ENCODE measurements at regions not wholly inside any gene's neighbourhood (a gene's known extent, or its start where the extent isn't known, plus 50 kb on each side); places are given as distances from the start of the nearest gene placed in this dataset.

DNA sequence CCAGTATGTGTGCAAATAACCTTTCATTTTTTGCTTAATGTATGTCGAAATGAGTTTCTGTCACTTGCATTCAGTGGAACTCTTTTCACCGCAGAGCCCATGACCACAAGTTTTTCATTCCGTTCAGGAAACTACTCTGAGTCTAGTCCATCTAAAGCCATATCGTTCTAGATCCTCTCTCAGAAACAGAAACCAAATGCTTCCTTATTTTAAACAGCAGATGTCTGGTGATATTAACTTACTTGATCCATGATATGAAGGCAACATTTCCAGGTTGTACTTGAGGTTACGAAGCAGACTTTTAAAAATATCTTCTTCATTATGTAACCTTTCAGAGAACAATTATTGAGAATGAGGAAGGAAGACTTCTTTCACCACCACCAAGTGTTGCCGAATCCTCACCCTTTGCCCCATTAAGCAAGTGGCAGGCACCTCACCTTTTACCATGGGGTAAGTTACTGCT lies 72.4 kb upstream of the GNAQ start:
- Histone ChIP-seq H3K27ac (ENCODE audit: extremely low read depth, low read depth, low read length) (no peak overlapping the region), H3K4me3 (ENCODE audit: low read depth, low read length) (no peak overlapping the region), H3K36me3 (ENCODE audit: control insufficient read depth in 2 of 2, insufficient read depth in 1 of 2, low read length in 2 of 2) (no peaks in the 10 kb centered on the region), H3K4me1 (ENCODE audit: control insufficient read depth, insufficient read depth, low read length) (no peaks in the 10 kb centered on the region), H3K9me3 (ENCODE audit: control insufficient read depth, insufficient read depth, low read depth, low read length) (no peaks in the 10 kb centered on the region)
- CTCF ChIA-PET = no interaction called here
- POLR2A ChIA-PET = no interaction called here
- TF ChIP-seq, protein P1, sequence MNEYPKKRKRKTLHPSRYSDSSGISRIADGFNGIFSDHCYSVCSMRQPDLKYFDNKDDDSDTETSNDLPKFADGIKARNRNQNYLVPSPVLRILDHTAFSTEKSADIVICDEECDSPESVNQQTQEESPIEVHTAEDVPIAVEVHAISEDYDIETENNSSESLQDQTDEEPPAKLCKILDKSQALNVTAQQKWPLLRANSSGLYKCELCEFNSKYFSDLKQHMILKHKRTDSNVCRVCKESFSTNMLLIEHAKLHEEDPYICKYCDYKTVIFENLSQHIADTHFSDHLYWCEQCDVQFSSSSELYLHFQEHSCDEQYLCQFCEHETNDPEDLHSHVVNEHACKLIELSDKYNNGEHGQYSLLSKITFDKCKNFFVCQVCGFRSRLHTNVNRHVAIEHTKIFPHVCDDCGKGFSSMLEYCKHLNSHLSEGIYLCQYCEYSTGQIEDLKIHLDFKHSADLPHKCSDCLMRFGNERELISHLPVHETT (tag by site-specific recombination; IDR thresholded peaks at IDR 0.05) = no peak
- no peak for TF ChIP-seq ZFP69B (tag by site-specific recombination; IDR thresholded peaks at IDR 0.05)
- TF ChIP-seq ZNF610 (tag by site-specific recombination; IDR thresholded peaks at IDR 0.05; ENCODE audit: borderline replicate concordance) = no peak
- TF ChIP-seq ZNF623 (tag by site-specific recombination; IDR thresholded peaks at IDR 0.05) = no peak
- TF ChIP-seq ZNF777 (tag by site-specific recombination; IDR thresholded peaks at IDR 0.05; ENCODE audit: borderline replicate concordance) = no peak
- TF ChIP-seq, protein P2, sequence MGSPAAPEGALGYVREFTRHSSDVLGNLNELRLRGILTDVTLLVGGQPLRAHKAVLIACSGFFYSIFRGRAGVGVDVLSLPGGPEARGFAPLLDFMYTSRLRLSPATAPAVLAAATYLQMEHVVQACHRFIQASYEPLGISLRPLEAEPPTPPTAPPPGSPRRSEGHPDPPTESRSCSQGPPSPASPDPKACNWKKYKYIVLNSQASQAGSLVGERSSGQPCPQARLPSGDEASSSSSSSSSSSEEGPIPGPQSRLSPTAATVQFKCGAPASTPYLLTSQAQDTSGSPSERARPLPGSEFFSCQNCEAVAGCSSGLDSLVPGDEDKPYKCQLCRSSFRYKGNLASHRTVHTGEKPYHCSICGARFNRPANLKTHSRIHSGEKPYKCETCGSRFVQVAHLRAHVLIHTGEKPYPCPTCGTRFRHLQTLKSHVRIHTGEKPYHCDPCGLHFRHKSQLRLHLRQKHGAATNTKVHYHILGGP (tag by site-specific recombination; IDR thresholded peaks at IDR 0.05) = no peak
- TF ChIP-seq ZNF175 (tag by site-specific recombination; IDR thresholded peaks at IDR 0.05) = no peak
- no peak for TF ChIP-seq ZNF600 (tag by site-specific recombination; IDR thresholded peaks at IDR 0.05)
- no peak for TF ChIP-seq ZNF146 (tag by site-specific recombination; IDR thresholded peaks at IDR 0.05)

DNA sequence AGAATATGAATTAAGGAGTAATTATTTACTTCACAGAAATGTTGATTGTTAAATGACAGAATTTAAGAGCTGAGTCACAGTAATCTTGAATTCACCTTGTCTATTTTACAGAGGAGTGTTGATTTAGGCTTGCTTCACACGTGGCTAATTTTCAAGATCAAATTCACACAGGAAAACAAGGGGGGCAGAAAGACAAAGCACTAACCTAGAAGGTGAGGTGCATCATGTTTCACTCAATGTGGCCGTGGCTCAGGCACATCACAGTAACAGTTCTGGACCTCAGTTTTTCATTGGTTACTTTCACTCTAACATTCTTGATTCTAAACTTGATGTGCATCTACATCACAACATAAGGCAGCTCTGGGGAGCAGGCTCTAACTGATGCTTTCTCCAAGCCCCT lies 69.6 kb upstream of the GNAQ start:
- Histone ChIP-seq H3K4me1 (ENCODE audit: control insufficient read depth, insufficient read depth, low read length) (no peaks in the 10 kb centered on the region), H3K27ac (ENCODE audit: extremely low read depth, low read depth, low read length) (no peak overlapping the region), H3K36me3 (ENCODE audit: control insufficient read depth in 2 of 2, insufficient read depth in 1 of 2, low read length in 2 of 2) (no peaks in the 10 kb centered on the region), H3K9me3 (ENCODE audit: control insufficient read depth, insufficient read depth, low read depth, low read length) (no peaks in the 10 kb centered on the region), H3K4me3 (ENCODE audit: low read depth, low read length) (no peak overlapping the region)
- CTCF ChIA-PET = interaction anchor here (0.6 to 1.1 kb wide), 3 partner anchors 10 to 269 kb away, joined by 3 to 4 read pairs (median 3); no protein-coding TSS in a partner anchor
- POLR2A ChIA-PET = interaction anchor here (0.5 to 0.6 kb wide), 2 partner anchors 11 to 136 kb away, joined by 3 to 6 read pairs; no protein-coding TSS in a partner anchor
- TF ChIP-seq ZNF133 (tag by site-specific recombination; IDR thresholded peaks at IDR 0.05) (no peak), WT1 (tag by site-specific recombination; IDR thresholded peaks at IDR 0.05) (no peak), SP2 (tag by site-specific recombination; IDR thresholded peaks at IDR 0.05) (no peak), ZNF521 (tag by site-specific recombination; IDR thresholded peaks at IDR 0.05) (no peak), KLF16 (tag by site-specific recombination; IDR thresholded peaks at IDR 0.05) (no peak), ZFHX2 (tag by site-specific recombination; conservative IDR thresholded peaks at IDR 0.05) (no peak), ZNF19 (tag by site-specific recombination; IDR thresholded peaks at IDR 0.05; ENCODE audit: low read depth) (no peak), ZBTB17 (tag by site-specific recombination; IDR thresholded peaks at IDR 0.05) (no peak)
- TF ChIP-seq, protein P3, sequence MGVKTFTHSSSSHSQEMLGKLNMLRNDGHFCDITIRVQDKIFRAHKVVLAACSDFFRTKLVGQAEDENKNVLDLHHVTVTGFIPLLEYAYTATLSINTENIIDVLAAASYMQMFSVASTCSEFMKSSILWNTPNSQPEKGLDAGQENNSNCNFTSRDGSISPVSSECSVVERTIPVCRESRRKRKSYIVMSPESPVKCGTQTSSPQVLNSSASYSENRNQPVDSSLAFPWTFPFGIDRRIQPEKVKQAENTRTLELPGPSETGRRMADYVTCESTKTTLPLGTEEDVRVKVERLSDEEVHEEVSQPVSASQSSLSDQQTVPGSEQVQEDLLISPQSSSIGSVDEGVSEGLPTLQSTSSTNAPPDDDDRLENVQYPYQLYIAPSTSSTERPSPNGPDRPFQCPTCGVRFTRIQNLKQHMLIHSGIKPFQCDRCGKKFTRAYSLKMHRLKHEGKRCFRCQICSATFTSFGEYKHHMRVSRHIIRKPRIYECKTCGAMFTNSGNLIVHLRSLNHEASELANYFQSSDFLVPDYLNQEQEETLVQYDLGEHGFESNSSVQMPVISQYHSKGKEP (tag by site-specific recombination; IDR thresholded peaks at IDR 0.05) = no peak

DNA sequence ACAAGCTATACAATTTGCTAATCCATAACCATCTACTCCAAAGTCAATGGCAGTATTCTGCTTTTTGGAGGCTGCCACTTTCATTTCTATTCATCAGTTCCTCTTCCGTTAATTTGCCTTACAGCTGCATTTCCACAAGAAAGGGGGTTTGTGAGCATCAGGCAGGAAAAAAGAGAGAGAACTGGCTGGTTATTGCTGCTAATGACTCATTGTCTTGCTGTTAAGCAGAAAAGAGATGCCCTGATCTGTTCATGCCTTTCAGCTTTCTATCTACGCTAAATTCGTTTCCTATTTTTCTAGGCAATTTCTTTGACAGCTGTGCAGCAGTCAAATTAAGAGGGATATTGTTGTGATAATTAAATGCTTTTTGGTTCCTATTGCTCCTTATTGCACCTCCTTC lies 65.9 kb upstream of the GNAQ start:
- ChIA-PET CTCF (interaction anchor here (0.5 to 2.4 kb wide), 6 partner anchors 17 to 947 kb away, joined by 3 to 9 read pairs (median 4); no protein-coding TSS in a partner anchor), POLR2A (interaction anchor here (1.8 kb wide), 1 partner anchor 138 kb away, joined by 4 read pairs; the partner anchor contains the start of gene CEP78)
- no peaks in the 10 kb centered on the region for H3K4me1 ChIP-seq (ENCODE audit: control insufficient read depth, insufficient read depth, low read length)
- H3K27ac ChIP-seq (ENCODE audit: extremely low read depth, low read depth, low read length) = no peak overlapping the region
- H3K4me3 ChIP-seq (ENCODE audit: low read depth, low read length) = no peak overlapping the region
- no peaks in the 10 kb centered on the region for H3K9me3 ChIP-seq (ENCODE audit: control insufficient read depth, insufficient read depth, low read depth, low read length)
- no peaks in the 10 kb centered on the region for H3K36me3 ChIP-seq (ENCODE audit: control insufficient read depth in 2 of 2, insufficient read depth in 1 of 2, low read length in 2 of 2)
- TF ChIP-seq ZNF623 (tag by site-specific recombination; IDR thresholded peaks at IDR 0.05) (no peak), ZNF274 (IDR thresholded peaks at IDR 0.05; ENCODE audit: low read length) (no peak), ZNF274 (tag by site-specific recombination; IDR thresholded peaks at IDR 0.05; ENCODE audit: borderline replicate concordance) (no peak), ZNF211 (tag by site-specific recombination; IDR thresholded peaks at IDR 0.05; ENCODE audit: low read depth) (no peak), ZNF335 (tag by site-specific recombination; conservative IDR thresholded peaks at IDR 0.05) (no peak), ZNF184 (tag by site-specific recombination; IDR thresholded peaks at IDR 0.05) (no peak)
- TF ChIP-seq, protein P4, sequence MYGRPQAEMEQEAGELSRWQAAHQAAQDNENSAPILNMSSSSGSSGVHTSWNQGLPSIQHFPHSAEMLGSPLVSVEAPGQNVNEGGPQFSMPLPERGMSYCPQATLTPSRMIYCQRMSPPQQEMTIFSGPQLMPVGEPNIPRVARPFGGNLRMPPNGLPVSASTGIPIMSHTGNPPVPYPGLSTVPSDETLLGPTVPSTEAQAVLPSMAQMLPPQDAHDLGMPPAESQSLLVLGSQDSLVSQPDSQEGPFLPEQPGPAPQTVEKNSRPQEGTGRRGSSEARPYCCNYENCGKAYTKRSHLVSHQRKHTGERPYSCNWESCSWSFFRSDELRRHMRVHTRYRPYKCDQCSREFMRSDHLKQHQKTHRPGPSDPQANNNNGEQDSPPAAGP (tag by site-specific recombination; IDR thresholded peaks at IDR 0.05) = no peak
